Stimulated activated CD4-positive, alpha-beta T cell treated with anti-CD3 and anti-CD28 coated beads, TNF-alpha, amount 100 ng/mL, for 1 hour (primary cell): ENCODE measurements at regions not wholly inside any gene's neighbourhood (a gene's known extent, or its start where the extent isn't known, plus 50 kb on each side); places are given as distances from the start of the nearest gene placed in this dataset.

Source experiments
- DNase-seq, 3 donors: peaks; one replicate each; pipeline ENCODE4 v3.0.0-alpha.2; 2020; ENCODE audit warnings: low read depth in 3 of 3, low spot score in 1 of 3

DNA sequence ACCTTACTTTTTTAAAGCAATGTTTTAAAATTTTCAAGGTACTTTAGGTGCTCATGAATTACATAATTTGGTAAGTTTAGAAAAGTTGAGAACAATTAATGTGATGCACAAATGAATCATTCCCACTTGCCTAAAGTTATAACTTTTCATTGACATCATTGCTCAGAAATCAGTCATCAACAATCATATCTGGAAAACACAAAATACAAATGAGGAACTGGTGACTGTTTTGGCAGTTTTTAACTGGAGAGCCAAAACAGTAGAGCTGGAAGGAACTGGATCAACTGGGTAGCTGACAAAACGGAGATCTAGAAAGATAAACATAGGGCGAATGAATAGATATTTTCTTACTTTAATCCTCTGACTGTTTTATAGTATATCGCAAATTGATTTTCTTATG is 767.1 kb downstream of the IGSF11 start:
- no peak for DNase-seq

DNA sequence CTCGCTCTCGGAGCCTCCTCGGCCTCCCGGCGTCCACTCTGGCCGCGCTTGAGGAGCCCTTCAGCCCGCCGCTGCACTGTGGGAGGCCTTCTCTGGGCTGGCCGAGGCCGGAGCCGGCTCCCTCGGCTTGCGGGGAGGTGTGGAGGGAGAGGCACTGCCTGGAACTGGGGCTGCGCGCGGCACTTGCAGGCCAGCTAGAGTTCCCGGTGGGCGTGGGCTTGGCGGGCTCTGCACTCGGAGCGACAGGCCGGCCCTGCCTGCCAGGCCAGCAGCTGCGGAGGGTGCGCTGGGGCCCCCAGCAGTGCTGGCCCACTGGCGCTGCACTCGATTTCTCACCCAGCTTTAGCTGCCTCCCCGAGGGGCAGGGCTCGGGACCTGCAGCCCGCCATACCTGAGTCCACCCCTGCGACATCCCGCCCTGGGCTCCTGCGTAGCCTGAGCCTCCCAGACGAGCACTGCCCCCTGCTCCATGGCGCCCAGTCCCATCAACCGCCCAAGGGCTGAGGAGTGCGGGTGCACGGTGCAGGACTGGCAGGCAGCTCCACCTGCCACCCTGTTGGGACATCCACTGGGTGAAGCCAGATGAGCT is 765.0 kb downstream of the IGSF11 start:
- DNase-seq = no peak

DNA sequence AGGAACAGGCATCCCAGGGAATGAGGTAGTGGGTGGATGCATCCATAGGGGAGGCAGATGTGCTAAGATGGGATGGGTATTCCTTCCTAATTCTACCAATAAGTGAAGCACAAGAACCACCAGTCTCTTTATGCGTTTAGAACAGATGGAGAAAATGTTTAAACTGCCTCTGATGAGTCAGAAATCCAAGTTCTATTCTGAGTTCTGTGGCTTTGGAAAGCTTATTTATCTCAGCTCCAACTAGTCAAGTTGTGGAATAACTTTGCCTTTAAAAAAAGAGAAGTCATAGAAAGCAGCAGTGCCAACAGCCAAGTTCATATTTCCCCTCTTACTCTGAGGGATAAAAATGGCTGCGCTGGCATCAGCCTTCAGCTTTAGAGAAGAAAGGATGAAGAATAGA is 761.7 kb downstream of the IGSF11 start:
- DNase-seq = no peak

DNA sequence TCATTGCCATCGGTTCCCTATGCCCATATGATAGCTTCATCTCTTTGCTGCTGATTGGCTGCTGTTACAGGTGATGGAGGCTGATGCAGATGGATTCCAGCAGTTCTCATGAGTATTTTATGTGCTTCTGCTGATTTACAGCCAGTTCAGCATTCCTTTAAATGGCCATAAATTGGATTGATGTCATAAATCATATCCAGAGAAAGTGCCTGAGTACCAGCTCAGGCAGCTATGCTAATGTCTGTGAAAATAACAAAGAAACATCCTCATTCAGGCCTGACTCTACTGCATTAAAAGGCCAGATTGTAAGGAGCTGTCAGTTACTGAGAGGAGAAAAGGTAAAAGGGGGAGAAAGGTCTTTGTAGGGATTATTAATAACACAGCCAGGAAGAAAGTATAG is 756.8 kb downstream of the IGSF11 start:
- DNase-seq = no peak

DNA sequence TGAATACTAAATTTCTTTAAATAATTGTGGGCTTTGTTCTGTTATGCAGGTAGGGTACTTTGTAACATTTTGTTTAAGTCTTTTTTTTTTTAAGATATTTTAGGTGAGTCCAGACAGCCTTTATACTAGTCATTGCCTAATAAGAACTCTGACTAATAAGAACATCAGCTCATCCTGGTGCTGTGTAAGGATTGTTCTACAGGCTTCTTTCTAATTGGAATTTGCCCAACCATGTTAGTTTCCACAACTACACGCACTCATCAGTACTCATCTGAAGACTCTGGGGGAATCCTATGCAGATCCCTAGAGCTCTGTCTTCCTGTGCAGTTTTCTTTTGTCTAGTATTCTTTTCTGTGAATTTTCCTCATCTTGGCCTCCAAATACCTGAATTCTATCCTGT is 741.8 kb downstream of the IGSF11 start:
- DNase-seq = no peak

DNA sequence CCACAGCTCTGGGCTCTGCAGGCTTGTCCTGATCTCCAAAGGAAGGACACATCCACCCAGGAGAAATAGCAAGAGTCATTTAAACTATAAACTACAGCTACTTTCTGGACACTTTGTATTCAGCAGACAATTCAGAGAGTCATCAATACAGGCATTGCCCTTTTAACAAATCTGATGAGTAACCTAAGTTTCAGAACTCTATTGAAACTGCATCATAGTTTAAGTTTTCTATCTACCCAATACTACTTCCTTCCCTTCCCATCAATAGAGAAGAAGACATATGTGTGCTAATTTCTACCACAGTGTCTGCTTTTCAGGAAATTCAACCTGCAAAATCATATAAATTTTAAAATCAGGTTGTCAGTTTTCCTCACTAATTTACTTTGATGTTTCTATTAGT is 736.5 kb downstream of the IGSF11 start:
- DNase-seq = no peak

DNA sequence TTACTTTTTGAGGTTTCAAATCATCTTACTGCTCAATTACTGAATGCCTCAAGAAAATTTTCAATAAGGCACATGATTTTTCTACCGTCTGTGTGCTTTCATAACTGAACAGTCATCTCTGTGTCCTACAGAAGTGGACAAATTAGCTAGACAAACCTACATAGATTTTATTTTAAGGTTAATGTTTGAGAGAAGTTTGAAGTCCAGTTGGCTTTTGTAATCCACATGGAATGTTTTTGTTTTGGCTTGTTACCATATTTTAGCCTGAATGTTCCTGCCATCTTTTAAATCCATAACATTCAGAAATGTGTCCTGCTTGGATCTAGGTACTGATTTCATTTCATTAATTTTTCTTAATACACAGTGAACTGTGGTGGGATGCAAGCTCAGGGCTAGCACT is 730.1 kb downstream of the IGSF11 start:
- no peak for DNase-seq

DNA sequence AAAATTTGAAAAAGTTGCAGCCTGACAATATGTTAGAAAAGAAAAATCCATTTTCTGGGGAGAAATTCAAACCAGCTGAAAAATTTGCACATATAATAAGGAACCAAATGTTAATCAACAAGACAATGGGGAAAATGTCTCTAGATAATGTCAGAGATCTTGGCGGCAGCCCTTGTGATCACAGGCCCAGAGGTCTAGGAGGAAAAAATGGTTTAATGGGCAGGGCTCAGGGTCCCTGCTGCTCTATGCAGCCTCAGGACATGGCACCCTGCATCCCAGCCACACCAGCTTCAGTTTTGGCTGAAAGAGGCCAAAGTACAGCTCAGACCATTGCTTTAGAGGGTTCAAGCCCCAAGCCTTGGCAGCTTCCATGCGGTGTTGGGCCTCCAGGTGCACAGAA is 701.9 kb downstream of the IGSF11 start:
- DNase-seq = no peak

DNA sequence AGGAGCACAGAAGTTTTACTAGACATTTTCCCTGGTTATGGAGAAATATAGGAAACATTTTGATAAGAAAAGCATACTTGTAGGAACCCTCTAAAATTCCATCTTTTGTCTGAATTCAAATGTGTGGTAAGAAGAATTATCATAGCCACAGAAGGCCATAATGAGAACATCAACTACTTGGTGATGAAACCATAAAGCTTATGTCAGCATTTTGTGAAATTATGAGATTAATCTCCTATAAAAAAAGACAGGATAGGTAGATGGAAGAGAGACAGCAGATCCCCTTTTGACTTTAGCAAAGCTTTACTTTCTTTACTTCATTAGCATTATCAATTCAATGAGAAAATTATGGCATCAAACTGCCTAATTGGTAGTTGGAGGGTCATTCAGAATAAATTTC is 697.0 kb downstream of the IGSF11 start:
- DNase-seq = no peak

DNA sequence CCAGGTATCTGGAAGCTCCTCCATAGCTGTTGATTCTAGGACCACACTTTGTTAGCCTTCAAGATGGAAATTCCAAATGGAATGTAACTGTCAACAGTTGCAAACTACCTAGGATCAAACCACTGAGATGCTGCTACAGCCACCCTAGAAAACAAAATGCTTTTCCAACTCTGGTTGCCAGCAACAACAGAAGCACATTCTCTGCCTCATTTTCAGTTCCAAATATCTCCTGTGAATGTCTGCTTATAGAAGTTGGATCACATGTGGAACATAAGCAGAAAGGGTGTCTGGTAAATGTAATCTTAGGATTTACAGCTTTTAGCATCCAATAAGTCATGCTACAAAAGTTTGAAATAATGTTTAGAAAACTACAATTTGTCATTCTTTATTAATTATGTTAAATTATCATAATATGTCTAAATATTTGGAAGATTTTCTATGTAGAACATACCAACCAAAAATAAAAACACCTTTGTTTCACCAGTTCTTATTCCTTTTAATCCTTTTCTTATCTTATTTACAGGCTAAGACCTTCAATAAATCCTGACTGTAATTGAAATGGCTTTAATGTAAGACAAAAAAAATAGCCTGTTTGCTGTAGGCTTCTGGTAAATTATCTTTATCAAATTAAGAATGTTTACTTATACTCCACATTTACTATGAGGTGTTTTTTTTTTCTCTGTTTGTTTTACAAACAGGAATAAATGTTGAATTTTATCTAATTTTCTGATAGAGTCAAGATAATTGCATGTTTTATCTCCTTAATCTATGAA is 687.1 kb downstream of the IGSF11 start:
- no peak for DNase-seq

DNA sequence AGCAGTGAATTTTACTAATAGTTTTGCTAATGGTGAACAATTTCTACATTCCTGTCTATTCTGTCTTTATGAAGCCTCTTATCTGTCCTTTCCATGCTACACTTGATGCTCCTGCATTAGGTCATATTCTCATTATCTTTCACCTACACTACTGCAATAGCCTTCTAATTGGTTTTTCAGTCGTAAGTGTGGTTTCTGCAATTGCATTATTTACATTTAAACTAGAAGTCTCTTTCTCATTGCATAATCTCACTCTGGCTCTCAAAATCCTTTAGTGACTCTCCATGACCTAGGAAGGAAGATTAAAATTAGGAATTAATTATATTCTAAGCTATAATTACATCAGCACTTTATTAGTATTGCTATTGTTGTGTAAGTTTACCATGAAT is 686.5 kb downstream of the IGSF11 start:
- no peak for DNase-seq

DNA sequence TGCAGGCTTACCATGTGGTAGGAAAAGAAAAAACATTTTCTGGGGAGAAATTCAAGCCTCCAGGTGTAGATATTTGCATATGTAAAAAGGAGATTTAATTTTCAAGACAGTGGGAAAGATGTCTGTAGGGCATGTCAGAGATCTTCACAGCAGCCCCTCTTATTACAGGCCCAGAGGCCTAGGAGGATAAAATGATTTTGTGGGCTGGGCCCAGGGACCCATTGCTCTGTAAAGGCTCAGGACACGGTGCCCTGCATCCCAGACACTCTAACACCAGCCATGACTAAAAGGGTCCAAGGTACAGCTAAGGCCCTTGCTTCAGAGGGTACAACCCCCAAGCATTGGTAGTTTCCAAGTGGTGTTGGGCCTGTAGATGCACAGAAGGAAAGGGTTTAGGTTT is 680.1 kb downstream of the IGSF11 start:
- DNase-seq = no peak

DNA sequence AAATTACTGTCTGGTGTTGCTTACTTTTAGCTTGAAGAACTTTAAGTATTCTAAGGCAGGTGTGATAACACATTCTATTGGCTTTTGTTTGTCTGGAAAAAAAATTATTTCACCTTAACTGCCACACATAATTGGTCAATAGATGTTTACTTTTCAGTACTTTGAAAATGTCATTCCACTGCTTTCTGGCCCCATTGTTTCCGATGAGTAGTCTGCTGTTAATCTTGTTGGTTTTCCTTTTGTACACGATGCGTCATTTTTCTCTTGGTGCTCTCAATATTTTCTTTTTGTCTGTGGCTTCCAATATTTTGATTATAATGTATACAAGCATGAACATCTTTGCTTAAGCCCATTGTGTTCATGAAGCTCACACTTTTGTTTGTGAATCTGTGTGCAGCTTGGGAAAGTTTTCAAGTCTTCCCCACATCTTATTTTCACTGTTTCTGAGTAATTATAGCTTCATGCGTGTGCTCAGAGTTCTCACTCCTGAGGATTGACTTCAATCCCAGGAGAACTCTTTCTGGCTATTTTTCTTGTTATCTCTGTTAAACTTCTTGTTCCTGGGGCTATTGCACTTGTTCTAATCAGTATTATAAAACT is 664.7 kb downstream of the IGSF11 start:
- no peak for DNase-seq

DNA sequence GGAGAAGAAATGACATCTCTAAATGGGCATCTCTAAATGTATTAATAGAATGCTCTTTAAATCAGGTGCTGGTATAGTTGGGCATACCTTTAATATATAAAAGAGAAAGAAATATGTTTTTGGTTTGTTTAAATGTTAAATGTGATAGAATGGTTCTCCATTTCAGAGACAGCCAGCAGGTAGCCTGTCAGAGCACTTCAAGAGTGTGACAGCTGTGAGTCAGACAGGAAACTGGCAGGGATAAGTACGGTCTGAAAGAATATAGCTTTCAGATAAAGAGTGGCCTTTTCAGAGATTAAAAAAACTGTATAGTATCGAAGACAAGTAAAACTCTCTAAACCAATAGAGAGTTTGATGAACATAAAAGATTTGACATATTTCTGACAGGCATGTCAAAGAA is 654.1 kb downstream of the IGSF11 start:
- no peak for DNase-seq

DNA sequence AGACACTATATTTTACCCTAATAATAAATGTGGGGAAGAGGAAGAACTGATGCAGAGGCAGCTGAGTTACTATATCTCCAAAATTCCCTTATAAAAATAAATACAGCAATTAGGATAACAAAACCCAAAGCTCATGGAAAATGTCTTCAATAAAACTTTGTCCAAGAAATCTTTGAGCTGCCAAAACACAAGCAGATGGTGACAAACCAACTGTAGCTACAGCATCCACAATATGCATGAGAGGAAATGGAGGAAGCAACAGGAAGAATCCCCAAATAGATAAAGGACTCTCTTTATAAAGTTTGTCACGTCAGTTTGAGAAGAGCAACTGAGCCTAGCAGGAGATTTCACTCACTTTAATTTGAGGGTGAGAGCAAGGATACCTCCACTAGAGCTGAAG is 638.2 kb downstream of the IGSF11 start:
- DNase-seq = no peak

DNA sequence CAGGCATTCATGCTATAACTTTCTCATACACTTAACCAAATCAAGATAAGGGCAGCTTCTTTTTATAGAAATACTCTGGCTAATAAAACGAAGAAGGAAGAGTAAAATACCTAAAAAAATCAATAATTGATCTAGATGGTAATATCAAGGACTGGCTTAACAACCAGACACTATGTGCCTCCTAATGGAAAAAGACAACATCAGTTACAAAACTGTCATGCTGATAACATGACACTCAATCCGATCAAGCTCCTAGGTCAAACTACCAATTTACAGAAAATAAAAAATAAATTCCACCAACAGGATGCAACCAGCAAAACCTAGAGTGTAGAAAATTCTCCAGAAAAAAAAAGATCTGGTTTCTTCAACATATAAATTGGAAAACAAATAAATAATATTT is 634.6 kb downstream of the IGSF11 start:
- no peak for DNase-seq

DNA sequence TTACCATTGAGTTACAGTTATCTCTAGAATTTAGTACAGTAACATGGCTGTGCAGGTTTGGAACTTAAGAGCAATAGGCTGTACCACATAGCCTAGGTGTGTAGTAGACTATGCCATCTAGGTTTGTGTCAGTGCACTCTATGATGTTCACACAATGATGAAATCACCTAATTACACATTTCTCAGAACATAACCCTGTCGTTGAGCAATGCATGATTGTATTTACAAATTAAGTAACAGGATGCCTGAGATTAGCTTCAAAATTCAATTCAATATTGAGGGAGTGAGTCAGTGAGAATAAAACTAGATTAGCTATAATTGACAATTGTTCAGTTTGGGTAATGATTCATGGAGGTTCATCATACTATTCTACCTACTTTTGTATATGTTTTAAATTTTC is 633.8 kb downstream of the IGSF11 start:
- DNase-seq = no peak

DNA sequence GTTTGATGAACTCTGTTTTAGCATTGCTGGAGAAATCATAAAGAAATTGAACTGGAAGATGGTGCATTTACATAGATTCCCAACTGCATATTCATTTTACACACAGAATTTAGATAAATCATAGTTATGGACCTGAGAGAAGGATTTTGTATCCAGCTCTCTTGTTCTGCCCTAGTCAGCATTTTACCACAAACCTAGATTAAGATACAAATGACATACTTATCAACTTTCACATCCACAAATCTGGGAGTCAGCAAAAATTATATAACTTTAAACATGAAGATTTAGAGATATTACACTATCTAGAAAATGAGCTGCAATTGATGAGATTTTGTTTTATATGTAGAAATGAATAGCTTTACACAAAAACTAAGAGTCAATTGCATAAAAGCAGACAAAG is 632.8 kb downstream of the IGSF11 start:
- no peak for DNase-seq

DNA sequence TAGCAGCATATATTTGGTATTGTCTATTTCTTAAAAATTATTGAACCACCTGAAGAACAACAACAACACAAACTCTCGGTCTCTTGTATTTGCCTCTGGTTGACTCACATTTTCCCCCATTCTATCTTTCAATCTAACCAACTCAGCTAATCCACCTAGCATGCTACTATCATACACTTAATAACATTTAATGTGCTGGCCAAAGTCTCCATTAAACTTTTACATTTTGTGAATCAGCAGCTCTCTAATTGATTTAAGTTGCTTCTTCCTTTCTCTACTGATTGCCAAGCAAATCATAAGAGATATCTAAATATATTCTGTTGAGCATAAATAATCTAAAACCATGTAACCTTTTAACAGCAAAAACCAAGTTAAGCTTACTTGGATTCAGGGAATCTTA is 631.7 kb downstream of the IGSF11 start:
- no peak for DNase-seq

DNA sequence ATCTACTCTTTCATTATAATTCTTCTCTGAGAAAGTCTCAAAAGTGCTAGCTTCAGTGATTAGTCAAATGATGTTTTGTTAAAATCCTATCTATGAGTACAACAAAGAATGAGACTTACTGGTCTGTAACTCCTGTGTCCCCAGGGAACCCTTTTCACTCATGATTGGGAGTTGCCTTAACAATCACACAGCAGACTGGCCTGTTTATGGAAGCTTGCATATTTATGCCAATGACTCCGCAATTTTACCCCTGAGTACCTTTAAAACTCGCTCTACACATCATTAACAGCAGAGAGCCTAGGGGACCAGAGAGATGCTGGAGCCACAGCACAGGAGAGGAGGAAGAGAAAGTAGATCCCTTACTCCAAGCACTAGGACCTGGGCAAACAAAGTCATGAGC is 628.1 kb downstream of the IGSF11 start:
- no peak for DNase-seq

DNA sequence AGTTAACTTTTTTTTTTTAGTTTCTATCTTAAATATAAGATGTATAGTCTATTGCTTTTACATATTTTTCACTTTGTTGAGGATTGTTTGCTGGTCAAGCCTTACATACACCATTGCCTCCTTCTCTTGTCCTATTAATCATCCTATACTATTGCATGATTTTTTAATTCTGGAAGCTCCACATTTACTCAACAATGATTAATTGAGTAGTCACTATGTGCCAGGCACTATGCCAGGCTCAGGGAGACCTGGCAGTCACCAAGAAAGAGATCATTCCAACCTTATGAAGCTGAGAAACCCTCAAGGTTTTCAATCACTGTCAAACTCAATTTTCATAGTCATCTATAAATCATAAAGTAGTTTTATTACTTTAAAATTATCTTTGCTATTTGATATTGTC is 626.2 kb downstream of the IGSF11 start:
- DNase-seq = no peak

DNA sequence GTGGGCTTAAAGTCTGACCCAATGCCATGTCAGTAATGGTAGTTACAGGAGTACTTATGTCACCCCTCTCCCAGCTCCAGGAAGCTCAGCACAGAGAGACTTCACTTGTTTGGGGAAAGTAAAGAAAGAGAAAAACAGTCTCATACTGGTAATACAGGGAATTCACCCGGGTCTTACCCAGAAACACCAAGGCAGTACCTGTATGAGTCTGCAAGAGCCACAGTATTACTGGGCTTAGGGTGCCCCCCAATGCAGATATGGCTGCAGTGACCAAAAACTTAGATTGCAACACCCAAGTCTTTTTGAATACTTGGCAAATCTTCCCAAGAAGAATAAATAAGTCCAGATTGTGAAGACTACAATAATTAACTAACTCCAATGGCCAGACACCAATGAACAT is 622.1 kb downstream of the IGSF11 start:
- no peak for DNase-seq

DNA sequence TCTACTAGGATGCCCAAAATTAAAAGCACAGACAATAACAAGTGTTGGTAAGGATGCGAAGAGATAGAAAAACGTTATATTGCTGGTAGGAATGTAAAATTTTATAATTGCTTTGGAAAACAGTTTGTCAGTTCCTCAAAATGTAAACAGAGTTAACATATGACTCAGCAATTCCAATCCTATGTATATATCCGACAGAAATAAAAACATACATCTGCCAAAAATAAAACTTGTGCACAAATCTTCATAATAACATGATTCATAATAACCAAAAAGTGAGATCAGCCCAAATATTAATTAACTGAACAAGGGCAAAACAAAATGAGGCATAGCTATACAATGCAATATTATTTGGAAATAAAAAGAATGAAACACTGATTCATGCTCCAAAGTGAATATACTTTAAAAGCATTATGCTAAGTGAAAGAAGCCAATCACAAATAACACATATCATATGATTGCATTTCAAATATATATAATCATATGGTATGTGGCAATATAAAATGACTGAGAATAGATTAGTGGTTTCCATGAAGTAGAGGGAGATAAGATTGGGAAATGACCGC is 609.3 kb downstream of the IGSF11 start:
- no peak for DNase-seq
